ENCODE measurements at regions not wholly inside any gene's neighbourhood (a gene's known extent, or its start where the extent isn't known, plus 50 kb on each side); places are given as distances from the start of the nearest gene placed in this dataset.

- no peak overlapping the region for H3K4me3 ChIP-seq (ENCODE audit: low read depth, poor library complexity, severe bottlenecking)
- intact Hi-C loops (cut with DNase I; ENCODE audit: low total_unique reads), result no loop called here
- TF ChIP-seq POLR2A (IDR thresholded peaks at IDR 0.05), result no peak
- TF ChIP-seq CTCF (IDR thresholded peaks at IDR 0.05), result no peak
- DNase-seq (ENCODE audit: low spot score in 2 of 2), result no peak
- WGBS, 2 donors, result 83 to 91% methylated on average over 2 of the region's 2 CpGs
Observed at GRCh38 chr3:55294557-55294956, 192.5 kb downstream of the WNT5A start.

- intact Hi-C loops (cut with DNase I; ENCODE audit: low total_unique reads), result no loop called here
- DNase-seq (ENCODE audit: low spot score in 2 of 2), result no peak
- WGBS, 2 donors, result 39 to 48% methylated on average over 9 of the region's 9 CpGs
- TF ChIP-seq POLR2A (IDR thresholded peaks at IDR 0.05), result no peak
- no peak overlapping the region for H3K4me3 ChIP-seq (ENCODE audit: low read depth, poor library complexity, severe bottlenecking)
Observed at GRCh38 chr3:55292360-55292759, 194.7 kb downstream of the WNT5A start.

- DNase-seq (ENCODE audit: low spot score in 2 of 2), result no peak
- no peak overlapping the region for H3K4me3 ChIP-seq (ENCODE audit: low read depth, poor library complexity, severe bottlenecking)
- TF ChIP-seq CTCF (IDR thresholded peaks at IDR 0.05) (no peak), POLR2A (IDR thresholded peaks at IDR 0.05) (no peak)
- intact Hi-C loops (cut with DNase I; ENCODE audit: low total_unique reads), result no loop called here
Observed at GRCh38 chr3:55288657-55289056, 198.4 kb downstream of the WNT5A start.

- no peak for DNase-seq (ENCODE audit: low spot score in 2 of 2)
- TF ChIP-seq CTCF (IDR thresholded peaks at IDR 0.05) (no peak), POLR2A (IDR thresholded peaks at IDR 0.05) (no peak)
- intact Hi-C loops (cut with DNase I; ENCODE audit: low total_unique reads), result no loop called here
- no peak overlapping the region for H3K4me3 ChIP-seq (ENCODE audit: low read depth, poor library complexity, severe bottlenecking)
- WGBS, 2 donors, result 29 to 31% methylated on average over 1 of the region's 1 CpG
Observed at GRCh38 chr3:55286693-55287092, 200.4 kb downstream of the WNT5A start.

GRCh38 chr3:55285156-55285555 lies 201.9 kb downstream of the WNT5A start:
- no peak overlapping the region for H3K4me3 ChIP-seq (ENCODE audit: low read depth, poor library complexity, severe bottlenecking)
- intact Hi-C loops (cut with DNase I; ENCODE audit: low total_unique reads), result no loop called here
- TF ChIP-seq POLR2A (IDR thresholded peaks at IDR 0.05) (no peak), CTCF (IDR thresholded peaks at IDR 0.05) (no peak)
- DNase-seq (ENCODE audit: low spot score in 2 of 2), result no peak
- WGBS, 2 donors, result 47 to 55% methylated on average over 2 of the region's 2 CpGs

GRCh38 chr3:55283441-55283925 lies 203.6 kb downstream of the WNT5A start:
- DNase-seq (ENCODE audit: low spot score in 2 of 2), result no peak
- TF ChIP-seq CTCF (IDR thresholded peaks at IDR 0.05) (no peak), POLR2A (IDR thresholded peaks at IDR 0.05) (no peak)
- whole genome bisulfite sequencing, 2 donors, result 66 to 79% methylated on average over 2 of the region's 2 CpGs
- intact Hi-C loops (cut with DNase I; ENCODE audit: low total_unique reads), result no loop called here
- no peak overlapping the region for H3K4me3 ChIP-seq (ENCODE audit: low read depth, poor library complexity, severe bottlenecking)

Data from lower leg skin (tissue), 4 donors.